Thymus (tissue), 11 donors: ENCODE measurements at regions not wholly inside any gene's neighbourhood (a gene's known extent, or its start where the extent isn't known, plus 50 kb on each side); places are given as distances from the start of the nearest gene placed in this dataset.
A peak's percentile ranks its signal among the peaks of the same experiment; 100 is the strongest.

Experiments used
- DNase-seq, 9 donors: peaks; one replicate each; pipeline ENCODE4 v3.0.0-alpha.2; 2013; ENCODE audit warnings: low spot score in 9 of 9, low read depth in 6 of 9, missing footprints in 1 of 9
- H3K27ac ChIP-seq, 2 donors: one replicate each; pipeline ENCODE4 v1.5.1; 2013; ENCODE audit warnings: control low read depth in 1 of 2, low read depth in 1 of 2, low read length in 1 of 2, mild to moderate bottlenecking in 1 of 2, moderate library complexity in 1 of 2
- H3K27me3 ChIP-seq, 2 donors: one replicate each; pipeline ENCODE4 v1.5.1; 2013; ENCODE audit warnings: low read length in 1 of 2; ENCODE audit not compliant: control insufficient read depth in 2 of 2, insufficient read depth in 1 of 2
- H3K36me3 ChIP-seq, 2 donors: one replicate each; pipeline ENCODE4 v1.5.1; 2013; ENCODE audit warnings: low read length in 1 of 2, mild to moderate bottlenecking in 1 of 2, moderate library complexity in 1 of 2; ENCODE audit not compliant: control insufficient read depth in 2 of 2, insufficient read depth in 2 of 2
- H3K4me1 ChIP-seq, 2 donors: one replicate each; pipeline ENCODE4 v1.5.1; 2013; ENCODE audit warnings: low read length in 2 of 2; ENCODE audit not compliant: control insufficient read depth in 2 of 2, insufficient read depth in 2 of 2
- H3K4me3 ChIP-seq, 2 donors: one replicate each; pipeline ENCODE4 v1.5.1; 2013; ENCODE audit warnings: low read length in 2 of 2, control low read depth in 1 of 2, mild to moderate bottlenecking in 1 of 2
- H3K9me3 ChIP-seq, 2 donors: one replicate each; pipeline ENCODE4 v1.5.1; 2013; ENCODE audit warnings: low read length in 1 of 2, mild to moderate bottlenecking in 1 of 2; ENCODE audit not compliant: control insufficient read depth in 2 of 2, insufficient read depth in 1 of 2
- WGBS: extraction: QIAGEN DNeasy Blood & Tissue Kit; methylation state at CpG from one replicate; pipeline ENCODE4 v1.1.7; 2013; 5-methylcytosine and 5-hydroxymethylcytosine counted together
- donor health status: healthy.

- no peak for DNase-seq
- H3K27ac ChIP-seq: no peak overlapping the region
- H3K4me3 ChIP-seq: no peak overlapping the region
- H3K4me1 ChIP-seq: no peaks in the 10 kb centered on the region
- no peaks in the 10 kb centered on the region for H3K27me3 ChIP-seq
- peaks cover 0 to 19% of the 10 kb centered on the region in 2 donors for H3K9me3 ChIP-seq
- no peaks in the 10 kb centered on the region for H3K36me3 ChIP-seq
These were observed 193.9 kb upstream of the PCDH10 start for GRCh38 chr4:132955146-132955545.

- Histone ChIP-seq H3K27ac (no peak overlapping the region), H3K4me3 (no peak overlapping the region), H3K36me3 (no peaks in the 10 kb centered on the region), H3K4me1 (no peaks in the 10 kb centered on the region), H3K9me3 (peaks cover 0 to 23% of the 10 kb centered on the region in 2 donors), H3K27me3 (no peaks in the 10 kb centered on the region)
- 95% methylated on average over 2 of the region's 2 CpGs for WGBS
- no peak for DNase-seq
These were observed 192.1 kb upstream of the PCDH10 start for GRCh38 chr4:132956962-132957361.

- Histone ChIP-seq H3K9me3 (peaks cover 0 to 23% of the 10 kb centered on the region in 2 donors), H3K27me3 (no peaks in the 10 kb centered on the region), H3K36me3 (no peaks in the 10 kb centered on the region), H3K27ac (no peak overlapping the region), H3K4me3 (no peak overlapping the region), H3K4me1 (no peaks in the 10 kb centered on the region)
- 96% methylated on average over 8 of the region's 8 CpGs for WGBS
- no peak for DNase-seq
These were observed 190.4 kb upstream of the PCDH10 start for GRCh38 chr4:132958457-132959263.

- DNase-seq: no peak
- H3K27ac ChIP-seq: no peak overlapping the region
These were observed 167.5 kb upstream of the PCDH10 start for GRCh38 chr4:132981611-132982010.

GRCh38 chr4:132982151-132982550 is 166.9 kb upstream of the PCDH10 start:
- Histone ChIP-seq H3K27me3 (no peaks in the 10 kb centered on the region), H3K36me3 (no peaks in the 10 kb centered on the region), H3K4me1 (no peaks in the 10 kb centered on the region), H3K27ac (no peak overlapping the region), H3K9me3 (no peaks in the 10 kb centered on the region), H3K4me3 (no peak overlapping the region)
- no peak for DNase-seq

More at GRCh38 chr4:132981611-132982010, 167.5 kb upstream of the PCDH10 start:
- WGBS: 98% methylated on average over 1 of the region's 1 CpG
- Histone ChIP-seq H3K4me1 (no peaks in the 10 kb centered on the region), H3K27me3 (no peaks in the 10 kb centered on the region), H3K36me3 (no peaks in the 10 kb centered on the region), H3K9me3 (no peaks in the 10 kb centered on the region), H3K4me3 (no peak overlapping the region)

- Histone ChIP-seq H3K9me3 (no peaks in the 10 kb centered on the region), H3K4me3 (no peak overlapping the region), H3K27ac (no peak overlapping the region), H3K27me3 (no peaks in the 10 kb centered on the region), H3K4me1 (no peaks in the 10 kb centered on the region), H3K36me3 (no peaks in the 10 kb centered on the region)
- DNase-seq: no peak
These were observed 158.0 kb upstream of the PCDH10 start for GRCh38 chr4:132991111-132991510.

GRCh38 chr4:132992686-132993085 is 156.4 kb upstream of the PCDH10 start:
- H3K27me3 ChIP-seq: no peaks in the 10 kb centered on the region
- no peak overlapping the region for H3K27ac ChIP-seq
- no peaks in the 10 kb centered on the region for H3K4me1 ChIP-seq
- H3K36me3 ChIP-seq: no peaks in the 10 kb centered on the region
- no peak for DNase-seq
- H3K9me3 ChIP-seq: no peaks in the 10 kb centered on the region
- 82% methylated on average over 2 of the region's 2 CpGs for WGBS
- no peak overlapping the region for H3K4me3 ChIP-seq

GRCh38 chr4:132998585-132999230 is 150.4 kb upstream of the PCDH10 start:
- H3K4me1 ChIP-seq: peaks cover 0 to 9% of the 10 kb centered on the region in 2 donors
- no peaks in the 10 kb centered on the region for H3K27me3 ChIP-seq
- no peak overlapping the region for H3K4me3 ChIP-seq
- H3K9me3 ChIP-seq: no peaks in the 10 kb centered on the region
- no peaks in the 10 kb centered on the region for H3K36me3 ChIP-seq
- WGBS: 89% methylated on average over 2 of the region's 2 CpGs
- H3K27ac ChIP-seq: no peak overlapping the region
- no peak for DNase-seq

- 3% methylated on average over 3 of the region's 3 CpGs for WGBS
- Histone ChIP-seq H3K27ac (no peak overlapping the region), H3K4me1 (peaks cover 0 to 9% of the 10 kb centered on the region in 2 donors), H3K9me3 (no peaks in the 10 kb centered on the region), H3K4me3 (no peak overlapping the region), H3K36me3 (no peaks in the 10 kb centered on the region), H3K27me3 (no peaks in the 10 kb centered on the region)
- peak; percentile 13 to 79 (median 39) for DNase-seq
These were observed 149.1 kb upstream of the PCDH10 start for GRCh38 chr4:133000012-133000411.
